ENCODE measurements at regions not wholly inside any gene's neighbourhood (a gene's known extent, or its start where the extent isn't known, plus 50 kb on each side); places are given as distances from the start of the nearest gene placed in this dataset.

DNA sequence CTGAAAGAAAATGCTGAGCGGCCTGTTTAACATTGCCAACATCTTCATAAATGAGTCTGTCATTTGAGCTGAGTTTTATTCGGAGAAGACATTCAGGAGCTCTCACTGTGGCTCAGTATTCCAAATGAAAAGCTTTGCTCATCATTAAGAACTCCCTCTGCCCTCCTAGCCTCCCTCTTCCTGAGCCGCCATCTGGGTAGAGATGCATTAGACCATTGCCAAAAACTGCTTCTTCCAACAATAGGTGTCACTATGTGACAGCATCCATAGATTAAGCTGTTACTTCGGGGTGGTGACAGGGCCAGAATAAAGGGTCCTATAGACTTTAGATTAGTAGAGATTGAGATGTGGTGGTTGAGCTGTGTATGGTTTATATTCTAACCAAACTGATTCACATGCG, 501.4 kb upstream of the NR2F2 start:
- no peak for TF ChIP-seq CTCF (IDR thresholded peaks at IDR 0.05)
- TF ChIP-seq, protein P1, sequence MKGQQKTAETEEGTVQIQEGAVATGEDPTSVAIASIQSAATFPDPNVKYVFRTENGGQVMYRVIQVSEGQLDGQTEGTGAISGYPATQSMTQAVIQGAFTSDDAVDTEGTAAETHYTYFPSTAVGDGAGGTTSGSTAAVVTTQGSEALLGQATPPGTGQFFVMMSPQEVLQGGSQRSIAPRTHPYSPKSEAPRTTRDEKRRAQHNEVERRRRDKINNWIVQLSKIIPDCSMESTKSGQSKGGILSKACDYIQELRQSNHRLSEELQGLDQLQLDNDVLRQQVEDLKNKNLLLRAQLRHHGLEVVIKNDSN (IDR thresholded peaks at IDR 0.05; ENCODE audit: borderline replicate concordance, low read depth), result no peak
- TF ChIP-seq JUND (IDR thresholded peaks at IDR 0.05), result no peak
- TF ChIP-seq, protein P2, sequence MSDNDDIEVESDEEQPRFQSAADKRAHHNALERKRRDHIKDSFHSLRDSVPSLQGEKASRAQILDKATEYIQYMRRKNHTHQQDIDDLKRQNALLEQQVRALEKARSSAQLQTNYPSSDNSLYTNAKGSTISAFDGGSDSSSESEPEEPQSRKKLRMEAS (IDR thresholded peaks at IDR 0.05; ENCODE audit: low read depth), result no peak
- TF ChIP-seq, protein P3, sequence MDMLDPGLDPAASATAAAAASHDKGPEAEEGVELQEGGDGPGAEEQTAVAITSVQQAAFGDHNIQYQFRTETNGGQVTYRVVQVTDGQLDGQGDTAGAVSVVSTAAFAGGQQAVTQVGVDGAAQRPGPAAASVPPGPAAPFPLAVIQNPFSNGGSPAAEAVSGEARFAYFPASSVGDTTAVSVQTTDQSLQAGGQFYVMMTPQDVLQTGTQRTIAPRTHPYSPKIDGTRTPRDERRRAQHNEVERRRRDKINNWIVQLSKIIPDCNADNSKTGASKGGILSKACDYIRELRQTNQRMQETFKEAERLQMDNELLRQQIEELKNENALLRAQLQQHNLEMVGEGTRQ (IDR thresholded peaks at IDR 0.05; ENCODE audit: borderline replicate concordance, low read depth, low read length), result no peak
- TF ChIP-seq RXRA (IDR thresholded peaks at IDR 0.05; ENCODE audit: borderline replicate concordance, low read depth), result no peak
